ENCODE measurements at regions not wholly inside any gene's neighbourhood (a gene's known extent, or its start where the extent isn't known, plus 50 kb on each side); places are given as distances from the start of the nearest gene placed in this dataset.

- no peak for DNase-seq (ENCODE audit: low read depth, low spot score)
Observed at GRCh38 chr18:70520867-70521266, 232.0 kb downstream of the SOCS6 start.

GRCh38 chr18:70513502-70514171, 224.8 kb downstream of the SOCS6 start:
- no peak for DNase-seq (ENCODE audit: low read depth, low spot score)

DNA sequence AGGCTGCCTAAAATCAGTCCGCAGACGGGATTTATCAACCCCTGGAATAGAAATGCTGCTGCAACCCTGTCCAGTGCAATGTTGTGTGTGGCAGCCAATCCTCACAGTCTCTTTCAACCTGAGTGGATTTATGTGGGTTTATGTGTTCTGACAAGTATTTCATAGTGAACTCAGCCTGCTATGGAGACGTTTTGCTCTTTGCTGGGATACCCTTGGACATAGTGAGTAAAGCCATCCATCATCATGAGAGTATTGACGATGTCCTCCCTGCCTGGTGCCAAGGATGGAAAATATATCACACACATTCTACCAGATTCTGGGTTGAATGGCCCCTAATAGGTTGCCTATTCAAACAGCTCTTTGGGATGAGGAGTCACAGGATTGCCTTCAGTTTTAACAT, 219.1 kb downstream of the SOCS6 start:
- DNase-seq (ENCODE audit: low read depth, low spot score), result no peak

DNA sequence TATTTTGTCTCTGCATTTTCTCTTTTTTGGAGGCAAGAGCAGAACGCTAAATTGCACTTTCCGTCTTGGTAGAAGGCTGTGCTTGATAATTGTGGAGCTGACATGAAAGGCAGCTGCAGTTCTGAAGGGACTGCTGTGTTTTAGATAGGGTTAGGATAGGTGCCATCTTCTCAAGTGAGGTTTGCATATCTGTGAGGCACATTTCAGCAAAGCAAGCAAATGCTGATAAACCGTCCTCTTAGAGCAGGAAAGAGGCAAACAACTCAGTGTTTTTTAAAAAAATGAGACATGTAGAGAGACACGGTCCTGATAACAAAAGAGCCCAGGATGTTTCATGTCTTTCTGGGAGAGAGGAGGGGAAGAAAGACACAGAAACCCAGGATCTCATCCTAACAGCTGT, 217.7 kb downstream of the SOCS6 start:
- no peak for DNase-seq (ENCODE audit: low read depth, low spot score)

DNA sequence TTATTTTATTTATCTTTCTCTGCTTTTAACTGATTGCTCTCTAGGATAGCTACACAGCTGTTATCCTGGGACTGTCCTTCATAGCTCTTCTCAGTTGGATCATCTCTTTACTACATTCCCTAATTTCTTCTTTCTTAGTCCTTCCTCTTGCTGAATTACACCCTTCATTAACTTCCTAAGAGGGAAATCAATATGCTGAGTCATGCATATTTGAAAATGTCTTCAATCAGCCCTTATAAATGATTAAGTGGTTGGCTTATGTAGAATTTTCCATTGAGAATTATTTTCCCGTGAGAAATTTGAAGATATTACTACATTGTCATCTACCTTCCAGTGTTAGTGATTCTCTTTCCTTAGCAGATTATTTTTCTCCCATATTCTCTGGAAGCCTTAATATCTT, 214.2 kb downstream of the SOCS6 start:
- no peak for DNase-seq (ENCODE audit: low read depth, low spot score)

GRCh38 chr18:70501358-70501757, 212.5 kb downstream of the SOCS6 start:
- DNase-seq (ENCODE audit: low read depth, low spot score), result no peak

DNA sequence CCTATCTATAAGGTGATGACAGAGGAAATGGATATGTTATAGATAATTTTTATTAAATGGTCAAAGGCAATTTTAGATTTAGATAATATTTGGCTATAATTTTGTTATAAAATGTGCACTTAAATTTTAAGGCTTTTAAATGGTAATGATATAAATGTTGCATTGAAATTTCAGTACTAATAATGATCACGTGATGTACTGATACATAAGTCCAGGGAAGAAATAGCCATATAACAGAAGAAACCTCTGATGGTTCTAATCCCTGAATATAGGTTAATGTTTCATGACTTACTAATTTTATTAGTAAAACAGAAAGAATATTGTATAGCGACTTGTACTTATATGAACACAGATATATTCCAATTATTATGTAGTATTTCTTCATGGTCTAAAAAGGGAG, 211.9 kb downstream of the SOCS6 start:
- DNase-seq (ENCODE audit: low read depth, low spot score), result no peak

- DNase-seq (ENCODE audit: low read depth, low spot score), result no peak
Observed at GRCh38 chr18:70499218-70499691, 210.4 kb downstream of the SOCS6 start.

GRCh38 chr18:70496353-70497294, 207.8 kb downstream of the SOCS6 start:
- no peak for DNase-seq (ENCODE audit: low read depth, low spot score)

DNA sequence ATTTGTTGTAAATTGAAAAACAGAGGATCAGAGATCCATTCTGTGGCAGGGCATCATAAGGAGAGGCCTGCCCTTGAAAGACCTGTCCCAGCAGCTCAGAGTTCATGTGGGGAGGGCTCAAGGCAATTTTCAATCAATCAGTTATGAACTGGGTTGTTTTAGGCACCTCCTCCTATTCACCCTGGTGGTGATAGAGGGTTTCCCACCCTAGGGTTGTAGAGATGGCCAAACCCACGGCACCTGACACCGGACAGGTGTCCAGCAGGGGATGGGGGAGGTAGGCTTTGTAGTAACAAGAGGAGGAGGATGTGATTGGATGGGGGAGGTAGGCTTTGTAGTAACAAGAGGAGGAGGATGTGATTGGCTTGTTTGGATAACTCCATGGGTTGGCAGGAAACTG, 205.7 kb downstream of the SOCS6 start:
- no peak for DNase-seq (ENCODE audit: low read depth, low spot score)

GRCh38 chr18:70493461-70493860, 204.6 kb downstream of the SOCS6 start:
- no peak for DNase-seq (ENCODE audit: low read depth, low spot score)

DNA sequence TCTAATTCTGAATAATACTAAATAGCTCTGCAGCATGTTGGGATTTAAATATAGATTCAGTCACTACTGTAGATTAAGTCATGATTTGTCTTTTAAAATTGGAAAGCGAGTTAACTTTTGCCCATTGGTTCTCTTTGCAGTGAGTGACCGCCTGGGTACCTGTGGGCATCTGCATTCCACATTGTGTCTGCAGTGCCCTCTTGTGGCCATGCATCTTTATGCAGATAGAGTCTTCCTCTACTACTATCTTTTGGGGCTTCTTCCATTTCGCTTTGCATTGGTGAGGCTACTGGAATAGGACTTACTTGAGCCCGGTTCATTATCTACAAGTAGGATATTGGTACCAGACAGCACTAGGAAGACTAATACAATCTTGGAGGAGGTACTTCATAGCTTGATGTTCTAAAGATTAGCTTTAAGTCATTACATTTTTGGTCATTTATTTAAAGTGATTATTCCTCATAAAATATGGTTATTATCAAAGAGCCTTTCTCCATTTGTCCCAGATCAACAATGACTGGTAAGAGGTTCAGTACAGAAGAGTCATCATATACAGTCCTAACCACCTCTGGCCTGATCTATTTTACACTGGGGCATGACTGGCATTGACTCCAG, 203.0 kb downstream of the SOCS6 start:
- DNase-seq (ENCODE audit: low read depth, low spot score), result no peak

- no peak for DNase-seq (ENCODE audit: low read depth, low spot score)
Observed at GRCh38 chr18:70489986-70490933, 201.4 kb downstream of the SOCS6 start.

GRCh38 chr18:70489571-70489970, 200.7 kb downstream of the SOCS6 start:
- DNase-seq (ENCODE audit: low read depth, low spot score), result no peak

GRCh38 chr18:70469916-70470315, 181.1 kb downstream of the SOCS6 start:
- DNase-seq (ENCODE audit: low read depth, low spot score), result no peak

GRCh38 chr18:70468861-70469547, 180.2 kb downstream of the SOCS6 start:
- DNase-seq (ENCODE audit: low read depth, low spot score), result no peak

DNA sequence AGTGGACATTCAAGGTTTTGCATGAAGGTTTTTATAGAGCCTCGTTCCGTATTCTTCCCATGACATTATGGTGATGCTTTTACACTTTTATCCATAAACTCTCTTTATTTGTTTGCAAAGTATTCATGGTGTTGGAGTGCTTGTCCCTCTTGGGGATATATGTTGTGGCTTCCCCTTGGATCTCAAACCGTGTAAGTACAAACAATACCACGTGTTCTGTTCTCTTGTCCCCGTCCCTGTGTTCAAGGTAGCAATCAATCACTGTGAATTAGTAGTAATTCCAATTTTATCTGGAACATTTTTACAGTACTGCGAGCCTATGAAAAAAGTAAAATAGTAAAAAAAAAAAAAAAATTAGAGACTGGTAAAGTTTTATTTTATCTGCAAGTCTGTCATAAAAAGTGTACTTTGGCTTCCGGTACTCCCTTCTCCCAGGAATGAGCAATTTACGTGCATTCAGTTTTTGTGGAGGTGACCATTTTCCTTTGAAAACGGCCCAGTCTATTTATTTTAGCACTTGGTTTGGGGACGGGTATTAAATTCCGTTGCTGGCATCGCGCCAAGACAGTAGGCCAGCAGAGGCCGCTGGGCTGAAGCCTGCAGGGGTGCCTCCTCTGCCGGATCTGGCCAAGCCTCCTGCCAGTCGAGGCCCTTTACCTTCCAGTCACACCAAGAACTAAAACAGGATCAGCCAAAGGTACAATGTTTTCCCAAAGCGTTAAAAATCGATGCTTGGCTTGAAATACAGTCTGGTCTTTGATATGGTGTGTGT, 175.7 kb downstream of the SOCS6 start:
- peak; percentile 20 for DNase-seq (ENCODE audit: low read depth, low spot score)

- DNase-seq (ENCODE audit: low read depth, low spot score), result no peak
Observed at GRCh38 chr18:70463085-70463484, 174.2 kb downstream of the SOCS6 start.

DNA sequence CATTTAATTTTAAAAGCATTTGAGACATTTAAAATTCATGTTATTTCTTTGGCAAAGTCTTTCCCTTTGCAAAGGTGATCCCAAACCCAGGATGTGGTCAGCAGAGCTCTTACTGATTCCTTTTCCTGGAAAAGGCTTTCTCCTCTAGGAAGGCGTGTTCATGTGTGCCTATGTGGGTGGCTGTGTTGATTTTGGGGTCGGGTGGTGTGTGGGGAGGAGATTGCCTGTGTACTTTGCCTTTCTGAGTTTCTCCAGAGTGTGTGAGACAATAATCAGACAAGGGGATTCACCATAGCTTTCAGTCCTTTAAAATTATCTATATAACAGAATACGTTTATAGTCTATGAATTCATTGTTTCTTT, 173.2 kb downstream of the SOCS6 start:
- DNase-seq (ENCODE audit: low read depth, low spot score), result no peak

Measured in iPS DF 19.7 (cell line).